ENCODE measurements at regions not wholly inside any gene's neighbourhood (a gene's known extent, or its start where the extent isn't known, plus 50 kb on each side); places are given as distances from the start of the nearest gene placed in this dataset.

GRCh38 chr2:150041722-150042425 lies 445.6 kb downstream of the RND3 start:
- no peak for DNase-seq

DNA sequence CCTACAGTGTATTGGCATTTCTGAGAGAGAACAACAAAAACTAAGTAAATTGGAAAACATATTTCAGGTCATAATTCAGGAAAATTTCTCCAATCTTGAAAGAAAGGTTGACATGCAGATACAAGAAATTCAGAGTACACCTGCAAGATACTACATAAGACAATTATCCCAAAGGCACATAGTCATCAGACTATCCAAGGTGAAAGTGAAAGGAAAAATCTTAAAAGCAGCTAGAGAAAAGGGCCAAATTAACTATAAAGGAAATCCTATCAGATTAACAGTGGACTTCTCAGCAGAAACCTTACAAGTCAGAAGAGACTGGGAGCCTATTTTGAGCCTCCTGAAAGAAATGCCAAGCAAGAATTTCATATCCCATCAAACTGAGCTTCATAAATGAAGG lies 449.0 kb upstream of the MMADHC start:
- no peak for DNase-seq

DNA sequence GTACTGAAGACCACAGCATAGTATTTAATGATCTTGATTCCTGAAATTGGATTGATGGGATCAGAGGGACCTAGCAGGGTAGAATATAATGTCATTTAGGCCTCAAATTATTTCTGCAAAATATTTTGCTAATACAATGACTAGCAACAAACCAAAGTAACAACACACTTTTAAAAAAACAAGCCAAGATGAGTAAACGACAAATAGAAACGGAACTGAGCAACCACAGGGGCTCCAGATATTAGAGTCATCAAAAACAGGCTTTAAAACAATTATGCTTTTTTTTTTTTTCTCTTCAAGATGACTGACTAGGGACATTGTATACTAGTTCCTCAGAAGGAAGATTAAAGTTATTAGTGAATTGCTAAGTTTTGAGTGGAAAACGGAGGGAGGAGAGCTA lies 447.1 kb upstream of the MMADHC start:
- DNase-seq, result no peak

- DNase-seq, result no peak
Measured at GRCh38 chr2:150030436-150031190, 443.0 kb upstream of the MMADHC start.

GRCh38 chr2:150028322-150028721 lies 440.7 kb upstream of the MMADHC start:
- no peak for DNase-seq

DNA sequence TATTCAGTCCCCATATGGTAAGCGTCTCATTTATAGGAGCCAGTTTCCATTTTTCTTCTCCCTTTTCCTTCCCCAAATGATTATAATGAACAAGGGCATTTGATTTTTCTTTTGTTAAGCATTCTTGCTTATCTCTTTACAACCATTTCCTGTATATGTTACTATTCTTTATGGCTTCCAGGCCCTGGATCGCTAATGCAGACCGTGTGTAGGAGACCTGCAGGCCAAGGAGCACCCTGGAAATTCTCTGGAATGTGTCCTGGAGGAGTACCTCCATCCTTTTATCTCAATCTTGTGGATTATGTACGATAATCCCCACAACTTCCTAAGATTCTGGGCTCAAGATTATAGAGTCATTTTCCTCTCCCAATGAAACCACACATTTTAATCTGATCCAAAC lies 439.6 kb upstream of the MMADHC start:
- DNase-seq, result no peak

DNA sequence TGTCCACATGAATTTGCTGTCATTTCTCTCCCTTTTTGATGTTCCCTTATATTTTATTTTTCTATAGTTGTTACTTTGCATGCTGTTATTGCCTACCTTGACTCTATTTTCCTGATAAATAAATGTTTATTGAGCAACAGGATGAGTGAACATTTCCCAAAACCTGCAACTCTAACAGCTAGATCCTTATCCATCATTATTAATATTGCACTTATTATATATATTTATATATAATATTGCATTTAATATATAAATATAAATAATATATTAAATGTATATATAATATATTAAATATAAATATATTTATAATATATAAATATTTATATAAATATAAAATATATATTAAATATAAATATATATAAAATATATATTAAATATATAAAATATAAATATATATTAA lies 436.1 kb upstream of the MMADHC start:
- no peak for DNase-seq

DNA sequence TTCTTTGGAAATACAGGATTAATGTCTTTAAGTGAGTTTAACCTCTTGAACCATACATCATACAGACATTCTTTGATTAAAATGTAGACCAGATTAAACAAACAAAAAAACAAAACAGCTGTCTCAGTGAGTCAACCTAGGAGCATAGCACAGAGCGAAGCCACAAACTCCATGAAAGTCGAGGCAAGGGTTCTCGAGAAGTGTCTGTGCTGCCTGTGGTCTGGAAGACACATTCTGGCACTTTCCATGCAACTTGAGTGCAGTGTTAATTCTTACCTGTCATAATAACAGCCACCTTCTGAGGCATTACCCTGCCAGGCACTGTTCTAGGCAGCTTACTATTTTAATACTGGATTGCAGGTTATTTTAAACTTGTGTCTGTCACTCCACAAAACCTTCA lies 435.5 kb upstream of the MMADHC start:
- DNase-seq, result peak; percentile 1

DNA sequence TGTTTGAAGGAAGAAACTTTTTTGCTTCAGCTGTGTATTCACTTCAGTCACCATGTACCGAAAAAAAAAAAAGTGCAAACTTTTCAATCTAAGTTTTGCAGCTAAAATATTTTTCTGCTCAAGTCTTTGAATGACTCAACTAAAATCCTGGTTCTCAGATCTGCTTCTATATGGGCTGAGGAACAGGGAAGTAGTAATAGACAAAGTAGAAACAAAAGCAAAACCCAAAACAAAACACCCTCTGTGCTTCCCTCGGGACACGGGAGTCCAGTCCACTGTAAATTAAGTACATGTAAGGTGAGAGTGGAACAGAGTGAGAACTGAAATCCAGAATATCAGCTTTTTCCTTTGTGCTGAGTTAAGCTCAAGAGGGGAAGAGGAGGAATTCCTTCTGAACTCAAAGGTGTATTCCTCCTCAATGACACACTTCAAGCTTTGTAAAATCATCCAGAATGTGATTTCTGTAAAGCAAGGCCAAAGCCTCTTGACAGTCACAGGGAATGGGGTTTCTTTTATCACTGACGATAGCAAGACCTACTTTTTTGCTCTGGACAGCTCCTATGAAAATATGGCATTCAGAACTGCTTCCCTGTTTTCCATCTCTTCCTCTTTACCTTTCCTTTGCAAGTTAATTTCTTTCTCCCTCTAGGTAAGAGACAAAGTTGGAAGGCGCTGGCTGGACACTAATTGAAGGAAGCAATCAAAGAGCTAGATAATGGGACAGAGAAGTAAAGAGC lies 433.5 kb upstream of the MMADHC start:
- DNase-seq, result no peak

- DNase-seq, result no peak
Measured at GRCh38 chr2:150020221-150020620, 432.6 kb upstream of the MMADHC start.

DNA sequence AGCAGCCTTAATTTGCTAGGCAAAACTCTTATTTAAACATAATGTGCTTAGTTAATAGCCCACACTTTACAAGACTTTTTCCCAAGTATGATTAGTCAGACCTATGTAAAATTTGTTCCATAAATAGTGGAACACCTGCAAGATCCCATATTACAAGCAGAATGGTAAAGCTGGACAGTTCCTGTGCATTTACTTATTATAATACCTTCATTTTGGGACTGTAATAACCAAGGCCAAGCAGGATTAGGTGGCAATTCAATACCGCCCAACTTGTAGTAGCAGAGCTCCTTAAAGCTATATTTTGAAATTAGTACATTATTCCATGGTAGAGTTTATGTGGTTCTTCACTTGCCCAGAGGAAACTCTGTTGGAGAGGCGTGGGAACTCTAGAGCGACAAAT lies 431.5 kb upstream of the MMADHC start:
- no peak for DNase-seq

DNA sequence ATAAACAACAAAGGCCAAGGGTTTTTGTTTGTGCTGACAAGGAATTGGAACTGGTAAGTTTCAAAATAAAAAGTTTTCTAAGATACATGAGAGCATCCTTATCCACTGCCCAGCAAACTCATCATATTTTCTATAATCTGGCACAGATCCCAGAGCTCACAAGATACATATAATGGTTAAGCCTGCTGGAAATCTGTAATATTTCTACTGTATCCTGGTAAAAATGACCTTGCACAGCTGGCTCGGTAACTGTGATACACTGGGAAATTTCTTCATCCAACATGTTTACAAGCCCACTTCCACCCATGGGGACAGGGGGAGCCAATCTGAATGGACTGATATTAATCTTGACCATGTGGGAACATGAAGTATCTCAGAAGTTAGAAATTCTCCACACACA lies 425.4 kb upstream of the MMADHC start:
- DNase-seq, result no peak

DNA sequence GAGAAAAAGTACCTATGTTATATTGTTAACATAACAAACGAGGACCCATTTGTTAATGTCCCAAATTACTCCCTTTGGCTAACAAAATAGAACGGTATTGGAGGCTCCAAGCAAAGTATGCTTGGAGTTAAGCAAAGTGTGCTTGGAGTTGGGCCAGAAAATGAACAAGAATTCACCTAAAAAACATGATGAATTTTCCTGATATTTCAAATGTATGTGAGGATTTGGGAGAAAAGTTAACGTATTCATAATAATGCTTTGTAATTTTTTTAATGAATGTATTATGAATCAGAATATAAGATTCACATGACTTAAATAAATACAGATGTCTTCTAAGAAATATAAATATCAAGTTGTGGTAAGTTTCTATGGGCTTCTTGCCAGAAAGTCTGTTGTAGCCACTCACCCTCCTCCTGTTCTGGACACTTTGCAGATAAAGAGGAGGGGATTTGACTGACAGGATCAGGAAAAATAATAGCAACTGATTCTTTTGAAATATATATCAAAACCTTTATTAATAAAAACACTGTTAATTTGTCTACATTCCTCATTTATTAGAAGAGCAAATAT lies 423.7 kb upstream of the MMADHC start:
- DNase-seq, result no peak

DNA sequence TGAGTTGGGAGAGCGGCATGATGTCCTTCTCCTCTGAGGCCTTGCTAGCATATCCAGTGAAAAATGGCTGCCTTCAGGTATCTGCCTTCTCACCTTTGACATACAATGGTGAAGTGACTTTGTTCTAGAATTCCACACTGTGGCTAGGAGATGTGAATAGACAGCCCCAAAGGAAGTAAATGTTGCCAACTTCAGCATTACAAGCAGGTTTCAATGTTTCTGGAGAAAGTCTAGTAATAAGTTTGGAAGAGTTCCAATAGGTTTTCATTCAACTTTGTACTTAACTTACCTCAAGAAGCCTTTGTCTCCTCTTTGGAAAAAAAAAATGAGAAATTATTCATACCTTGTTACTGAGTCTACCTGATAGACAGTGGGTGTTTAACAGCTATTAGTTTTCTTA lies 421.3 kb upstream of the MMADHC start:
- DNase-seq, result no peak

DNA sequence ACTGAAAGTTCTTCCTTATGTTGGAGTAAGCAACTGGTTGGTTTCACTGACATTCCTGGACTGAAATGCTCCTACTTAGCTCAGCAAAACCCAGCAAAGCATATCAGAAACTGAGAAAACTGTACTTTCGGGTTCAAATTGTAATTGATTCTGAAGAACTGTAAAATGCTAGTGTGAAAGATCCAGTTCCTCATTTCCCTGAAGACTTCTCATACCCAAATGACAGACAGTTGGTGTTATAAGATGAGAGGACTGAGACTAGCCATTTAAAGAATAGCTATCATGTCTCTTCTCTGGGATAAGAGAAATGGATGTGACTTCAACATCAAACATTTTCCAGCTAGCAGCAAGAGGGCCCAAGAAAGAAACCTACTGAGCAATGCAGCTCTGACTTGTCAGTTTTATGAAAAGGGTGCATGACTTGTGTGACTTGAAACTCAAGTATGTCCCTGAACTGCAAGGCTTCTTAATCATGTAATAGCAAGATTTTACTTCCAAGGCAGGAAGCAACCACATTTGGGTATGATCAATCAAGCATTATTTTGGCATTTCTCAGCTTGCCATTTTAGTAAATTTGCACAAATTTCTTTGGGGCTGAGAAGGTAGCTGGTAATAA lies 420.3 kb upstream of the MMADHC start:
- DNase-seq, result no peak

DNA sequence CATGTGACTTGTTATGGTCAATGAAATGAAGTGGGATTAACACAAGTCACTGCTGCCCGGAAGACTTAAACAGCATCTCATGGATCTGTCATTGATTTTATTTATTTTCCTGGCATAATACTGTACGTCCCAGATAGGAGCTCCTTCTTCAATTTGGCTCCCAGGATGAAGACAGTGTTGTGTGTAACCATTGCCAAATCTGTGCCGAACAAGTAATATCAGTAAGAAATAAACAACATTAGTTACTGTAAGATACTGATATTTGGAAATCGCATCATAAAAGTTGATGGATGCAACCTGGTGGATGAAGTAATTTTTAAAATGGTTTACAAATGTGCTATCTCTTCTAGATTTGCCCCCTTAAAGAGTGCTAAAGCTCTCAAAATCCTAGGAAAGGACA lies 419.0 kb upstream of the MMADHC start:
- no peak for DNase-seq

GRCh38 chr2:150003544-150003943 lies 416.0 kb upstream of the MMADHC start:
- no peak for DNase-seq

- DNase-seq, result no peak
Measured at GRCh38 chr2:150001788-150002187, 414.2 kb upstream of the MMADHC start.

DNA sequence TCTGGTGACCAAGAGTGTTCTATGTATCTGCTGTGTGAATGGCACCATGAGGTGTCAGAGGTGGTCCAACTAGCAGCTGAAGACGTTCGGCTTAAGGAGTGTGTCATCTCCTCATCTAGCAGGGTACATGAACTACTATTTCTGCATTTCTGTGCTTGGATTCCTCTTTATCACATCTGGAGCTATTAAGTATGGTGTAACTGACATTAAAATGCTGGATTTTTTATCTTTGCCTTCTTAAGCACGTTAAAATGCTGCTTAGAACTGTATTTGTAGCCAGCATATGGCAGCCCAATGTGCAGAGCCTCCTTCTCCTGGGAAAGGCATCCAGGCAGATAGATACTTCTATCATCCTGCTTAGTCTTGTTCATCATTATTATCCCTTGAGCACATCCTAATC lies 409.3 kb upstream of the MMADHC start:
- DNase-seq, result no peak

- DNase-seq, result no peak
Measured at GRCh38 chr2:149994057-149994728, 406.6 kb upstream of the MMADHC start.

GRCh38 chr2:149993316-149993715 lies 405.7 kb upstream of the MMADHC start:
- no peak for DNase-seq

GRCh38 chr2:149991576-149991975 lies 404.0 kb upstream of the MMADHC start:
- no peak for DNase-seq

- DNase-seq, result no peak
Measured at GRCh38 chr2:149990965-149991364, 403.4 kb upstream of the MMADHC start.

Measured in CD4-positive, alpha-beta T cell treated with Interleukin-10 for 1 hour (primary cell).